ENCODE measurements at regions not wholly inside any gene's neighbourhood (a gene's known extent, or its start where the extent isn't known, plus 50 kb on each side); places are given as distances from the start of the nearest gene placed in this dataset.

- no peak for ATAC-seq
Observed at GRCh38 chr6:11292594-11293236, 60.2 kb upstream of the NEDD9 start.

GRCh38 chr6:11292091-11292490 lies 59.6 kb upstream of the NEDD9 start:
- ATAC-seq: no peak

GRCh38 chr6:11291582-11291981 lies 59.1 kb upstream of the NEDD9 start:
- no peak for ATAC-seq

GRCh38 chr6:11290027-11290426 lies 57.6 kb upstream of the NEDD9 start:
- no peak for ATAC-seq

- no peak for ATAC-seq
Observed at GRCh38 chr6:11288065-11288464, 55.6 kb upstream of the NEDD9 start.

GRCh38 chr6:11284996-11285395 lies 52.5 kb upstream of the NEDD9 start:
- ATAC-seq: no peak

GRCh38 chr6:11283629-11284028 lies 51.2 kb upstream of the NEDD9 start:
- ATAC-seq: no peak

GRCh38 chr6:11282875-11283274 lies 50.4 kb upstream of the NEDD9 start:
- no peak for ATAC-seq
